Neuronal stem cell (in vitro differentiated cells): ENCODE measurements at regions not wholly inside any gene's neighbourhood (a gene's known extent, or its start where the extent isn't known, plus 50 kb on each side); places are given as distances from the start of the nearest gene placed in this dataset.

Source experiments
- DNase-seq: peaks from one replicate; pipeline ENCODE4 v3.0.0-alpha.2; 2013; ENCODE audit warnings: low spot score
- H2AFZ ChIP-seq: one replicate; pipeline ENCODE4 v1.6.1; 2013; ENCODE audit warnings: mild to moderate bottlenecking, low read length, inconsistent platforms
- H2AK5ac ChIP-seq: 2 replicates; pipeline ENCODE4 v1.6.1; 2013; ENCODE audit warnings: low read depth, mild to moderate bottlenecking, inconsistent platforms, low read length, moderate library complexity, mixed read lengths
- H2BK120ac ChIP-seq: 2 replicates; pipeline ENCODE4 v1.6.1; 2013; ENCODE audit warnings: low read depth, mild to moderate bottlenecking, inconsistent platforms, low read length, moderate library complexity, mixed read lengths
- H2BK12ac ChIP-seq: one replicate; pipeline ENCODE4 v1.6.1; 2013; ENCODE audit warnings: low read length, inconsistent platforms
- H2BK15ac ChIP-seq: 2 replicates; pipeline ENCODE4 v1.6.1; 2013; ENCODE audit warnings: mild to moderate bottlenecking, low read length, inconsistent platforms, mixed read lengths
- H2BK5ac ChIP-seq: one replicate; pipeline ENCODE4 v1.6.1; 2013; ENCODE audit warnings: inconsistent platforms, mild to moderate bottlenecking, low read length, moderate library complexity
- H3K14ac ChIP-seq: one replicate; pipeline ENCODE4 v1.6.1; 2013; ENCODE audit warnings: low read length, inconsistent platforms
- H3K18ac ChIP-seq: 2 replicates; pipeline ENCODE4 v1.6.1; 2013; ENCODE audit warnings: low read length, inconsistent platforms
- H3K23ac ChIP-seq: 2 replicates; pipeline ENCODE4 v1.6.1; 2013; ENCODE audit warnings: low read depth, mild to moderate bottlenecking, mixed read lengths, low read length, inconsistent platforms; ENCODE audit not compliant: poor library complexity
- H3K27ac ChIP-seq: replicated peaks from 3 replicates; pipeline ENCODE4 v1.5.1; 2013; ENCODE audit warnings: low read length, inconsistent platforms
- H3K27me3 ChIP-seq, 3 experiments: 2 replicates each; pipeline ENCODE4 v1.6.1; 2013; ENCODE audit warnings: low read length in 3 of 3, mild to moderate bottlenecking in 2 of 3, inconsistent platforms in 1 of 3, low read depth in 1 of 3, mixed read lengths in 1 of 3, moderate library complexity in 1 of 3; ENCODE audit not compliant: control insufficient read depth in 3 of 3, insufficient read depth in 3 of 3
- H3K36me3 ChIP-seq, 2 donors: replicated peaks in 1 of 2; 2 replicates each; pipeline ENCODE4 v1.6.1; 2013; ENCODE audit warnings: low read length in 2 of 2; ENCODE audit not compliant: control insufficient read depth in 2 of 2, insufficient read depth in 2 of 2
- H3K4ac ChIP-seq: 2 replicates; pipeline ENCODE4 v1.6.1; 2013; ENCODE audit warnings: inconsistent platforms, mild to moderate bottlenecking, low read length, moderate library complexity
- H3K4me1 ChIP-seq, 2 donors: 1 replicate in 1 of 2; 2 replicates in 1 of 2; pipeline ENCODE4 v1.6.1; 2013; ENCODE audit warnings: low read length in 2 of 2, low read depth in 1 of 2; ENCODE audit not compliant: control insufficient read depth in 2 of 2, insufficient read depth in 1 of 2
- H3K4me2 ChIP-seq: one replicate; pipeline ENCODE4 v1.6.1; 2013; ENCODE audit warnings: mild to moderate bottlenecking, low read length, inconsistent platforms; ENCODE audit not compliant: insufficient read depth, poor library complexity, severe bottlenecking
- H3K4me3 ChIP-seq, 2 donors: 2 replicates each; pipeline ENCODE4 v1.5.1; 2013; ENCODE audit warnings: low read length in 2 of 2, mild to moderate bottlenecking in 2 of 2, inconsistent platforms in 1 of 2, moderate library complexity in 1 of 2
- H3K79me1 ChIP-seq: one replicate; pipeline ENCODE4 v1.6.1; 2013; ENCODE audit warnings: low read depth, mild to moderate bottlenecking, inconsistent platforms, low read length, moderate library complexity
- H3K9ac ChIP-seq: one replicate; pipeline ENCODE4 v1.6.1; 2013; ENCODE audit warnings: mild to moderate bottlenecking, low read depth, low read length, inconsistent platforms; ENCODE audit not compliant: poor library complexity
- H3K9me3 ChIP-seq, 2 donors: replicated peaks in 1 of 2; 2 replicates each; pipeline versions ENCODE3 to v1.6.1; 2013; ENCODE audit warnings: low read length in 2 of 2, mild to moderate bottlenecking in 2 of 2, inconsistent platforms in 1 of 2, low read depth in 1 of 2, mixed read lengths in 1 of 2, moderate library complexity in 1 of 2; ENCODE audit not compliant: control insufficient read depth in 2 of 2, insufficient read depth in 1 of 2
- H4K8ac ChIP-seq: one replicate; pipeline ENCODE4 v1.6.1; 2013; ENCODE audit warnings: low read depth, mild to moderate bottlenecking, inconsistent platforms, low read length, moderate library complexity
- H4K91ac ChIP-seq: one replicate; pipeline ENCODE4 v1.6.1; 2013; ENCODE audit warnings: low read length, low read depth, mild to moderate bottlenecking, inconsistent platforms; ENCODE audit not compliant: poor library complexity
- WGBS, 2 donors: extraction: QIAGEN DNeasy Blood & Tissue Kit; methylation state at CpG; one replicate each; pipeline ENCODE4 v1.1.7; 2013; ENCODE audit warnings: missing lambda C conversion rate in 2 of 2, mixed read lengths in 1 of 2; ENCODE audit not compliant: insufficient read length in 2 of 2, insufficient replicate concordance in 1 of 2; ENCODE audit errors: extremely low coverage in 2 of 2; 5-methylcytosine and 5-hydroxymethylcytosine counted together

DNA sequence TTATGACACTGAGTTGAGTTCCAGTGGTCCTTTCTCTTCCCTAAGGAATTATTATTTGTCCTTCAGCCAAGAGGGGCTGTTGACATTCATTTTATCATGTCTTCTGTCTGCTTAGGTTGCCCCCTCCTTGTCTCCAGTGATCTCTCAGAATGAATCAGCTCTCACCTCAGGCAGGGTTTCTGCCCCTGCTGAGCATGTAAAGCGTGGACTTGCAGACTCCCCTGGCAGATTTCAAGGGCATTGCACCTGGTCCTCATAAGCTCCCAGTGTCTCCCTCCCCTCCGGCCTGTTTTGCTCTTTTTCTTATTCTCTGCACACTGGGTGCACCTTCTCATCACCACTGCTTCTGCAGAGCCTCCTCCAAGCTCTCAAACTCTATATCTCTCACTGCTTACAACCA lies 188.4 kb downstream of the KCNS3 start:
- no peak overlapping the region for H3K18ac ChIP-seq
- H4K91ac ChIP-seq, result no peak overlapping the region
- H3K23ac ChIP-seq, result no peak overlapping the region
- H3K4me1 ChIP-seq, result peaks cover 0 to 4% of the 10 kb centered on the region in 2 donors
- no peaks in the 10 kb centered on the region for H3K79me1 ChIP-seq
- H2BK5ac ChIP-seq, result no peak overlapping the region
- H3K36me3 ChIP-seq, result no peaks in the 10 kb centered on the region
- no peak overlapping the region for H2BK15ac ChIP-seq
- H2BK120ac ChIP-seq, result no peak overlapping the region
- no peak overlapping the region for H4K8ac ChIP-seq
- H2BK12ac ChIP-seq, result no peak overlapping the region
- H3K9me3 ChIP-seq, result no peaks in the 10 kb centered on the region
- H3K4ac ChIP-seq, result no peak overlapping the region
- no peak overlapping the region for H2AFZ ChIP-seq
- no peak overlapping the region for H3K27ac ChIP-seq
- no CpG with 5 or more reads among the region's 2 CpGs for WGBS, 2 donors
- no peak overlapping the region for H3K4me3 ChIP-seq
- H2AK5ac ChIP-seq, result no peak overlapping the region
- H3K14ac ChIP-seq, result no peak overlapping the region
- no peak for DNase-seq
- H3K27me3 ChIP-seq, result no peaks in the 10 kb centered on the region
- no peak overlapping the region for H3K9ac ChIP-seq
- H3K4me2 ChIP-seq, result no peak overlapping the region

DNA sequence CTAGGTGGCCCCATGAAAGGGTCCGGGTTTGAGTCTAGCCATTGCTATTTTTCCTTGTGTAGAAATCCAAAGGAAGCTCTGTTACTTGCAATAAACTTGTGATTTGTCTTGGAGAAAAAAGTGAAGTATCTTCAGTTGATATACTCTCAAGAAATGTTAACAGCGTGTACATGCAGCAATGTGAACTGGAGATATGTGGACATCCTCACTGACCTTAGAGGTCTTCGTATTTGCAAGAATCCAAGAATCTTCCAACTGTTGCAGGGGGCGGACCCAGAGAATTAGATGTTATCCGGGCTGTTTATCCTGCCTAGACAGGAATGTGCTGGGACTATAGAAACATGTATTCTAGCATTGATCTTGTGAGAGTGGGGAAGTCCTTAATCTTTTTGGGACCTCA lies 187.6 kb downstream of the KCNS3 start:
- H3K4me1 ChIP-seq, result peaks cover 0 to 5% of the 10 kb centered on the region in 2 donors
- H4K8ac ChIP-seq, result no peak overlapping the region
- H3K14ac ChIP-seq, result no peak overlapping the region
- H3K36me3 ChIP-seq, result no peaks in the 10 kb centered on the region
- WGBS, 2 donors, result no CpG with 5 or more reads among the region's 5 CpGs
- no peak overlapping the region for H2AFZ ChIP-seq
- no peaks in the 10 kb centered on the region for H3K9me3 ChIP-seq
- no peaks in the 10 kb centered on the region for H3K79me1 ChIP-seq
- H3K4ac ChIP-seq, result no peak overlapping the region
- no peak overlapping the region for H2BK12ac ChIP-seq
- no peak for DNase-seq
- H3K23ac ChIP-seq, result no peak overlapping the region
- H2AK5ac ChIP-seq, result no peak overlapping the region
- no peak overlapping the region for H2BK15ac ChIP-seq
- no peak overlapping the region for H3K18ac ChIP-seq
- no peak overlapping the region for H3K4me2 ChIP-seq
- H2BK120ac ChIP-seq, result no peak overlapping the region
- H3K4me3 ChIP-seq, result no peak overlapping the region
- H4K91ac ChIP-seq, result no peak overlapping the region
- no peak overlapping the region for H2BK5ac ChIP-seq
- H3K27ac ChIP-seq, result no peak overlapping the region
- no peaks in the 10 kb centered on the region for H3K27me3 ChIP-seq
- no peak overlapping the region for H3K9ac ChIP-seq

DNA sequence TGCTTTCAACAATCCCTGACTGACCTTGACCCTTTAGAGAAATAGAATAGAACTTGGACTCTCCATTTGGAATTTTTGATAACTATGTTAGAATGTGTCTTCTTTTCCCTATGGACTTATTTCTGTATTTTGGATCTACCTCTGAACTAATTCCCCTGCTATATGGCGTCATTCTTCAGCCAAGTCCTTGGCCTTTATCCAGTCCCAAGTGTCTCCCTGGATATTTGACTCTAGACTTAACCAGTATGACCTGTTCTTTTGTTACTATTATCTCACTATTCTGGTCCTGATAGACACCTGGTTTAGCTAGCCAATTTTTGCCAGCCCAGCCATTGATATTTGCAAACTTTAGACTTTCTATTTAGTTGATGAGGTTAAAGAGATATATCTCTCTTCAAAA lies 186.8 kb downstream of the KCNS3 start:
- H4K8ac ChIP-seq, result no peak overlapping the region
- H3K4me2 ChIP-seq, result no peak overlapping the region
- no peak overlapping the region for H2BK120ac ChIP-seq
- H3K18ac ChIP-seq, result no peak overlapping the region
- no CpG with 5 or more reads among the region's 1 CpG for WGBS, 2 donors
- H3K27me3 ChIP-seq, result no peaks in the 10 kb centered on the region
- DNase-seq, result no peak
- H3K36me3 ChIP-seq, result no peaks in the 10 kb centered on the region
- no peak overlapping the region for H3K4me3 ChIP-seq
- H3K23ac ChIP-seq, result no peak overlapping the region
- H3K14ac ChIP-seq, result no peak overlapping the region
- H4K91ac ChIP-seq, result no peak overlapping the region
- no peaks in the 10 kb centered on the region for H3K79me1 ChIP-seq
- H3K4ac ChIP-seq, result no peak overlapping the region
- H2BK15ac ChIP-seq, result no peak overlapping the region
- H3K4me1 ChIP-seq, result peaks cover 0 to 5% of the 10 kb centered on the region in 2 donors
- H2AFZ ChIP-seq, result no peak overlapping the region
- H2BK5ac ChIP-seq, result no peak overlapping the region
- no peaks in the 10 kb centered on the region for H3K9me3 ChIP-seq
- no peak overlapping the region for H3K27ac ChIP-seq
- H2BK12ac ChIP-seq, result no peak overlapping the region
- no peak overlapping the region for H2AK5ac ChIP-seq
- H3K9ac ChIP-seq, result no peak overlapping the region

DNA sequence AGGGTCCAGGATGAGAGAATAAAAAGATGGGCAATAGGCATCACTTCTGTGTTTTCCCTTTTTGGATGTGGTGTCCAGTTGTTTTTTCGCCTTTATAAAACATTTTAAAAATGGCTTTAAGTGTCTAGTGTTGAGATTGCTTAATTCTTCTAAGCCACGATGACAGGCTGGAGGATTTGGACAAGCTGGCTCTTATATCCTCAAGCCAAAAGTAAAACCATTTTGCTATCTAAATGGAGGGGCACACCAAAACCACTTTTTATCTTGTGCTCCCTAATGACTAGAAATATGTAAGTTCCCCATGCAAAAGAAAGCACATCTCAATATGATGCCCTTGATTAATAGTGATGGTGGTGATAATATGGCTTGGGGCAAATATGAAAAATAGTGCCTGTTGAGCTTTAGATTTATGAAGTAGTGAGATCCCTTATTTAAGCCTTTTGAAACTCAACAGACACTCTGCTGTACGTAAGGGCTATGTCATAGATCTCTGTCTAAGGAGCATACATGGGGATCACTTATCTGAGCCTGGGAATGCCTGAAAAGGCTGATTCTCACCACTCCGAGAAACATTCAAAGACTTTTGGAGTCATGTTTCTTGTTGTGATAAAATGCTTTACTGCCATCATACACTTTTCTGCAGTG lies 185.5 kb downstream of the KCNS3 start:
- Histone ChIP-seq H2AK5ac (no peak overlapping the region), H3K36me3 (no peaks in the 10 kb centered on the region), H2BK15ac (no peak overlapping the region), H3K79me1 (no peaks in the 10 kb centered on the region), H4K8ac (no peak overlapping the region), H3K18ac (no peak overlapping the region), H2BK120ac (no peak overlapping the region), H3K4ac (no peak overlapping the region), H2AFZ (no peak overlapping the region), H4K91ac (no peak overlapping the region), H3K9me3 (no peaks in the 10 kb centered on the region), H3K4me2 (no peak overlapping the region), H3K27ac (no peak overlapping the region), H3K27me3 (no peaks in the 10 kb centered on the region), H3K9ac (no peak overlapping the region), H3K14ac (no peak overlapping the region), H3K4me1 (peaks cover 0 to 5% of the 10 kb centered on the region in 2 donors), H3K4me3 (no peak overlapping the region), H2BK5ac (no peak overlapping the region), H3K23ac (no peak overlapping the region), H2BK12ac (no peak overlapping the region)
- WGBS, 2 donors, result no CpG with 5 or more reads among the region's 4 CpGs
- DNase-seq, result no peak
